ENCODE measurements at regions not wholly inside any gene's neighbourhood (a gene's known extent, or its start where the extent isn't known, plus 50 kb on each side); places are given as distances from the start of the nearest gene placed in this dataset.

- TF ChIP-seq HOMEZ (CRISPR knock-in tag; IDR thresholded peaks at IDR 0.05; ENCODE audit: low read depth) (no peak), ZNF670 (CRISPR knock-in tag; IDR thresholded peaks at IDR 0.05; ENCODE audit: borderline replicate concordance) (no peak), STAG1 (CRISPR knock-in tag; IDR thresholded peaks at IDR 0.05) (peak; percentile 32; the same call in 1 of the 2 replicates), CCAR2 (optimal IDR thresholded peaks at IDR 0.05; ENCODE audit: low read depth, low read length) (no peak), SOX6 (IDR thresholded peaks at IDR 0.05) (no peak), SOX6 (CRISPR knock-in tag; IDR thresholded peaks at IDR 0.05) (peak; percentile 75), CEBPB (IDR thresholded peaks at IDR 0.05; ENCODE audit: borderline replicate concordance, low read depth, low read length) (peak; percentile 63), NAIF1 (CRISPR knock-in tag; IDR thresholded peaks at IDR 0.05; ENCODE audit: borderline replicate concordance) (no peak), FOSL2 (CRISPR knock-in tag; IDR thresholded peaks at IDR 0.05) (0 out of 2 replicates have a peak, but pooled peaks have one; percentile 6), TCF7 (IDR thresholded peaks at IDR 0.05; ENCODE audit: low read depth) (peak; percentile 39; the same call in 1 of the 2 replicates), HMGXB3 (CRISPR knock-in tag; IDR thresholded peaks at IDR 0.05; ENCODE audit: borderline replicate concordance) (0 out of 2 replicates have a peak, but pooled peaks have one; percentile 30), ONECUT2 (CRISPR knock-in tag; IDR thresholded peaks at IDR 0.05) (peak; percentile 34; the same call in 1 of the 2 replicates), NPAS2 (CRISPR knock-in tag; IDR thresholded peaks at IDR 0.05; ENCODE audit: borderline replicate concordance) (no peak), ARID5B (CRISPR knock-in tag; IDR thresholded peaks at IDR 0.05) (peak; percentile 84), NR2F1 (CRISPR knock-in tag; IDR thresholded peaks at IDR 0.05) (peak in 1 of 2 experiments; percentile 46; a peak in 2 of 4 replicates), ZNF629 (CRISPR knock-in tag; conservative IDR thresholded peaks at IDR 0.05) (peak; percentile 26; the same call in 1 of the 2 replicates), NONO (IDR thresholded peaks at IDR 0.05) (no peak), NONO (CRISPR knock-in tag; conservative IDR thresholded peaks at IDR 0.05) (peak; percentile 27; the same call in 1 of the 2 replicates), ZNF883 (CRISPR knock-in tag; IDR thresholded peaks at IDR 0.05; ENCODE audit: not compliant biosample characterization) (no peak), ZNF234 (CRISPR knock-in tag; conservative IDR thresholded peaks at IDR 0.05) (no peak)
Observed at GRCh38 chr4:73345399-73345975, 58.6 kb upstream of the ALB start (continued).
